ENCODE measurements at regions not wholly inside any gene's neighbourhood (a gene's known extent, or its start where the extent isn't known, plus 50 kb on each side); places are given as distances from the start of the nearest gene placed in this dataset.
"Not testable (repeated sequence)": the region's sequence is repeated elsewhere in the genome, so short reads cannot be mapped to it uniquely, and the experiment has no call there.

GRCh38 chr2:111316221-111316741 lies 195.6 kb downstream of the BCL2L11 start:
- TF ChIP-seq CTCF (IDR thresholded peaks at IDR 0.05; ENCODE audit: extremely low read depth in 1 of 2, insufficient read depth in 1 of 2, low read depth in 1 of 2, low read length in 2 of 2); MAX (IDR thresholded peaks at IDR 0.05; ENCODE audit: insufficient read depth, insufficient read length); POLR2AphosphoS5 (IDR thresholded peaks at IDR 0.05; ENCODE audit: insufficient read depth, low read depth, low read length); EZH2 (IDR thresholded peaks at IDR 0.05; ENCODE audit: borderline replicate concordance, low read depth, low read length, severe bottlenecking); POLR2A (IDR thresholded peaks at IDR 0.05; ENCODE audit: low read depth, low read length); FOS (IDR thresholded peaks at IDR 0.05; ENCODE audit: borderline replicate concordance, insufficient read depth, low read length); JUN (IDR thresholded peaks at IDR 0.05; ENCODE audit: borderline replicate concordance, insufficient read depth, insufficient read length, low read depth); MYC (IDR thresholded peaks at IDR 0.05; ENCODE audit: low read depth, low read length): not testable (repeated sequence)
